K562 (cell line): ENCODE measurements at regions not wholly inside any gene's neighbourhood (a gene's known extent, or its start where the extent isn't known, plus 50 kb on each side); places are given as distances from the start of the nearest gene placed in this dataset.

ENCODE experiments used
- CHCHD3 ChIP-seq: fragments of 250-450 bp; sonication (Bioruptor Pico); IDR thresholded peaks from 2 replicates; pipeline ENCODE4 v2.1.2; 2022; ENCODE audit warnings: mild to moderate bottlenecking
- CREBBP ChIP-seq: IDR thresholded peaks from one replicate; pipeline ENCODE4 v1.6.1; 2012; ENCODE audit warnings: low read depth, mild to moderate bottlenecking, control low read depth, inconsistent platforms, low read length
- NR1H2 ChIP-seq: sonication (generic); formaldehyde crosslinking; IDR thresholded peaks from 2 replicates; pipeline ENCODE4 v1.4.0; 2020; ENCODE audit warnings: mild to moderate bottlenecking, missing genetic modification reagents
- TF ChIP-seq, protein P1 (sequence below): fragments of 450-650 bp; IDR thresholded peaks from 2 replicates; pipeline ENCODE4 v1.6.1; 2016; ENCODE audit warnings: mild to moderate bottlenecking, moderate library complexity
- TF ChIP-seq, protein P2 (sequence below), 2 experiments: fragments of 450-650 bp; IDR thresholded peaks; 2 replicates each; pipeline ENCODE4 v1.6.1; 2016

DNA sequence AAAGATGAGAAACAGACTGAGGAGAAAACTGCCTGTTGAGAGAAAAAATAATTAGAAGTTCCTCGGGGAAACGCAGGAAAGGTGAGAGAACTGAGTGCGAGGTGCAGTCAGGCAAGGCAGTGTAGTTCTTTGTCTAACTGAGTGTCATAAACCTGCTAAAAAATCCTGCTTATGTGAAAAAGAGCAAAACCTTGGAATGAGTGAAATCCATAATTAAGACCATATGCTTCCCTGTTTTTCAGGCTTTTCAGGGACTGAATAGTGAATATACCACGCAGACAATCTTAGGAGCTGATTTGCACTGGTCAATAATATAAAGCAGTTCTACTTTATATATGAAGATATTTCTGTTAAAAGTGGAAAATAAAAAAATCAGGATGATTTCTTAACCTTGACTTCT lies 104.9 kb downstream of the RASGEF1B start (continued):
- TF ChIP-seq, protein P1, sequence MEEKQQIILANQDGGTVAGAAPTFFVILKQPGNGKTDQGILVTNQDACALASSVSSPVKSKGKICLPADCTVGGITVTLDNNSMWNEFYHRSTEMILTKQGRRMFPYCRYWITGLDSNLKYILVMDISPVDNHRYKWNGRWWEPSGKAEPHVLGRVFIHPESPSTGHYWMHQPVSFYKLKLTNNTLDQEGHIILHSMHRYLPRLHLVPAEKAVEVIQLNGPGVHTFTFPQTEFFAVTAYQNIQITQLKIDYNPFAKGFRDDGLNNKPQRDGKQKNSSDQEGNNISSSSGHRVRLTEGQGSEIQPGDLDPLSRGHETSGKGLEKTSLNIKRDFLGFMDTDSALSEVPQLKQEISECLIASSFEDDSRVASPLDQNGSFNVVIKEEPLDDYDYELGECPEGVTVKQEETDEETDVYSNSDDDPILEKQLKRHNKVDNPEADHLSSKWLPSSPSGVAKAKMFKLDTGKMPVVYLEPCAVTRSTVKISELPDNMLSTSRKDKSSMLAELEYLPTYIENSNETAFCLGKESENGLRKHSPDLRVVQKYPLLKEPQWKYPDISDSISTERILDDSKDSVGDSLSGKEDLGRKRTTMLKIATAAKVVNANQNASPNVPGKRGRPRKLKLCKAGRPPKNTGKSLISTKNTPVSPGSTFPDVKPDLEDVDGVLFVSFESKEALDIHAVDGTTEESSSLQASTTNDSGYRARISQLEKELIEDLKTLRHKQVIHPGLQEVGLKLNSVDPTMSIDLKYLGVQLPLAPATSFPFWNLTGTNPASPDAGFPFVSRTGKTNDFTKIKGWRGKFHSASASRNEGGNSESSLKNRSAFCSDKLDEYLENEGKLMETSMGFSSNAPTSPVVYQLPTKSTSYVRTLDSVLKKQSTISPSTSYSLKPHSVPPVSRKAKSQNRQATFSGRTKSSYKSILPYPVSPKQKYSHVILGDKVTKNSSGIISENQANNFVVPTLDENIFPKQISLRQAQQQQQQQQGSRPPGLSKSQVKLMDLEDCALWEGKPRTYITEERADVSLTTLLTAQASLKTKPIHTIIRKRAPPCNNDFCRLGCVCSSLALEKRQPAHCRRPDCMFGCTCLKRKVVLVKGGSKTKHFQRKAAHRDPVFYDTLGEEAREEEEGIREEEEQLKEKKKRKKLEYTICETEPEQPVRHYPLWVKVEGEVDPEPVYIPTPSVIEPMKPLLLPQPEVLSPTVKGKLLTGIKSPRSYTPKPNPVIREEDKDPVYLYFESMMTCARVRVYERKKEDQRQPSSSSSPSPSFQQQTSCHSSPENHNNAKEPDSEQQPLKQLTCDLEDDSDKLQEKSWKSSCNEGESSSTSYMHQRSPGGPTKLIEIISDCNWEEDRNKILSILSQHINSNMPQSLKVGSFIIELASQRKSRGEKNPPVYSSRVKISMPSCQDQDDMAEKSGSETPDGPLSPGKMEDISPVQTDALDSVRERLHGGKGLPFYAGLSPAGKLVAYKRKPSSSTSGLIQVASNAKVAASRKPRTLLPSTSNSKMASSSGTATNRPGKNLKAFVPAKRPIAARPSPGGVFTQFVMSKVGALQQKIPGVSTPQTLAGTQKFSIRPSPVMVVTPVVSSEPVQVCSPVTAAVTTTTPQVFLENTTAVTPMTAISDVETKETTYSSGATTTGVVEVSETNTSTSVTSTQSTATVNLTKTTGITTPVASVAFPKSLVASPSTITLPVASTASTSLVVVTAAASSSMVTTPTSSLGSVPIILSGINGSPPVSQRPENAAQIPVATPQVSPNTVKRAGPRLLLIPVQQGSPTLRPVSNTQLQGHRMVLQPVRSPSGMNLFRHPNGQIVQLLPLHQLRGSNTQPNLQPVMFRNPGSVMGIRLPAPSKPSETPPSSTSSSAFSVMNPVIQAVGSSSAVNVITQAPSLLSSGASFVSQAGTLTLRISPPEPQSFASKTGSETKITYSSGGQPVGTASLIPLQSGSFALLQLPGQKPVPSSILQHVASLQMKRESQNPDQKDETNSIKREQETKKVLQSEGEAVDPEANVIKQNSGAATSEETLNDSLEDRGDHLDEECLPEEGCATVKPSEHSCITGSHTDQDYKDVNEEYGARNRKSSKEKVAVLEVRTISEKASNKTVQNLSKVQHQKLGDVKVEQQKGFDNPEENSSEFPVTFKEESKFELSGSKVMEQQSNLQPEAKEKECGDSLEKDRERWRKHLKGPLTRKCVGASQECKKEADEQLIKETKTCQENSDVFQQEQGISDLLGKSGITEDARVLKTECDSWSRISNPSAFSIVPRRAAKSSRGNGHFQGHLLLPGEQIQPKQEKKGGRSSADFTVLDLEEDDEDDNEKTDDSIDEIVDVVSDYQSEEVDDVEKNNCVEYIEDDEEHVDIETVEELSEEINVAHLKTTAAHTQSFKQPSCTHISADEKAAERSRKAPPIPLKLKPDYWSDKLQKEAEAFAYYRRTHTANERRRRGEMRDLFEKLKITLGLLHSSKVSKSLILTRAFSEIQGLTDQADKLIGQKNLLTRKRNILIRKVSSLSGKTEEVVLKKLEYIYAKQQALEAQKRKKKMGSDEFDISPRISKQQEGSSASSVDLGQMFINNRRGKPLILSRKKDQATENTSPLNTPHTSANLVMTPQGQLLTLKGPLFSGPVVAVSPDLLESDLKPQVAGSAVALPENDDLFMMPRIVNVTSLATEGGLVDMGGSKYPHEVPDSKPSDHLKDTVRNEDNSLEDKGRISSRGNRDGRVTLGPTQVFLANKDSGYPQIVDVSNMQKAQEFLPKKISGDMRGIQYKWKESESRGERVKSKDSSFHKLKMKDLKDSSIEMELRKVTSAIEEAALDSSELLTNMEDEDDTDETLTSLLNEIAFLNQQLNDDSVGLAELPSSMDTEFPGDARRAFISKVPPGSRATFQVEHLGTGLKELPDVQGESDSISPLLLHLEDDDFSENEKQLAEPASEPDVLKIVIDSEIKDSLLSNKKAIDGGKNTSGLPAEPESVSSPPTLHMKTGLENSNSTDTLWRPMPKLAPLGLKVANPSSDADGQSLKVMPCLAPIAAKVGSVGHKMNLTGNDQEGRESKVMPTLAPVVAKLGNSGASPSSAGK: no peak
- TF ChIP-seq CHCHD3 (CRISPR knock-in tag): no peak
- TF ChIP-seq NR1H2 (CRISPR knock-in tag): no peak
- TF ChIP-seq, protein P2, sequence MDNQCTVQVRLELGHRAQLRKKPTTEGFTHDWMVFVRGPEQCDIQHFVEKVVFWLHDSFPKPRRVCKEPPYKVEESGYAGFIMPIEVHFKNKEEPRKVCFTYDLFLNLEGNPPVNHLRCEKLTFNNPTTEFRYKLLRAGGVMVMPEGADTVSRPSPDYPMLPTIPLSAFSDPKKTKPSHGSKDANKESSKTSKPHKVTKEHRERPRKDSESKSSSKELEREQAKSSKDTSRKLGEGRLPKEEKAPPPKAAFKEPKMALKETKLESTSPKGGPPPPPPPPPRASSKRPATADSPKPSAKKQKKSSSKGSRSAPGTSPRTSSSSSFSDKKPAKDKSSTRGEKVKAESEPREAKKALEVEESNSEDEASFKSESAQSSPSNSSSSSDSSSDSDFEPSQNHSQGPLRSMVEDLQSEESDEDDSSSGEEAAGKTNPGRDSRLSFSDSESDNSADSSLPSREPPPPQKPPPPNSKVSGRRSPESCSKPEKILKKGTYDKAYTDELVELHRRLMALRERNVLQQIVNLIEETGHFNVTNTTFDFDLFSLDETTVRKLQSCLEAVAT (IDR thresholded peaks at IDR 0.05): no peak
- no peak for TF ChIP-seq CREBBP
